H9 (cell line): ENCODE measurements at regions not wholly inside any gene's neighbourhood (a gene's known extent, or its start where the extent isn't known, plus 50 kb on each side); places are given as distances from the start of the nearest gene placed in this dataset.

Experiments
- DNase-seq: peaks from one replicate; pipeline ENCODE4 v3.0.0-alpha.2; 2017
- H2AFZ ChIP-seq: one replicate; pipeline ENCODE4 v1.6.1; 2013; ENCODE audit warnings: mild to moderate bottlenecking, low read length, control low read depth, moderate library complexity
- H2AK5ac ChIP-seq: 2 replicates; pipeline ENCODE4 v1.6.1; 2013; ENCODE audit warnings: low read length, control low read depth, mixed read lengths; ENCODE audit not compliant: insufficient read length
- H2BK120ac ChIP-seq: one replicate; pipeline ENCODE4 v1.6.1; 2013; ENCODE audit warnings: low read depth, mild to moderate bottlenecking, low read length, control low read depth, inconsistent platforms; ENCODE audit not compliant: poor library complexity, severe bottlenecking
- H2BK12ac ChIP-seq: 2 replicates; pipeline ENCODE4 v1.6.1; 2013; ENCODE audit warnings: low read length, control low read depth, mixed read lengths, low read depth; ENCODE audit not compliant: insufficient read length
- H2BK15ac ChIP-seq: 2 replicates; pipeline ENCODE4 v1.6.1; 2013; ENCODE audit warnings: low read depth, low read length, control low read depth
- H2BK20ac ChIP-seq: one replicate; pipeline ENCODE4 v1.6.1; 2013; ENCODE audit warnings: low read depth, mild to moderate bottlenecking, low read length, control low read depth, inconsistent platforms; ENCODE audit not compliant: poor library complexity, severe bottlenecking
- H2BK5ac ChIP-seq: 2 replicates; pipeline ENCODE4 v1.6.1; 2013; ENCODE audit warnings: low read length, control low read depth, mixed read lengths; ENCODE audit not compliant: insufficient read length
- H3K14ac ChIP-seq: 2 replicates; pipeline ENCODE4 v1.6.1; 2013; ENCODE audit warnings: low read length, control low read depth; ENCODE audit not compliant: insufficient read depth
- H3K18ac ChIP-seq: 2 replicates; pipeline ENCODE4 v1.6.1; 2013; ENCODE audit warnings: low read depth, mild to moderate bottlenecking, mixed read lengths, low read length, control low read depth; ENCODE audit not compliant: insufficient read length
- H3K23ac ChIP-seq: 2 replicates; pipeline ENCODE4 v1.6.1; 2013; ENCODE audit warnings: low read length, control low read depth, mixed read lengths, low read depth; ENCODE audit not compliant: insufficient read length
- H3K23me2 ChIP-seq: 2 replicates; pipeline ENCODE4 v1.6.1; 2013; ENCODE audit warnings: low read depth, mild to moderate bottlenecking, mixed read lengths, low read length, control low read depth; ENCODE audit not compliant: insufficient read length, poor library complexity, severe bottlenecking
- H3K27ac ChIP-seq: 2 replicates; pipeline ENCODE4 v1.5.1; 2013; ENCODE audit warnings: low read length, control low read depth, mixed read lengths, low read depth; ENCODE audit not compliant: insufficient read length
- H3K27me3 ChIP-seq: 2 replicates; pipeline ENCODE4 v1.6.1; 2013; ENCODE audit warnings: low read length, control low read depth, inconsistent platforms; ENCODE audit not compliant: insufficient read depth
- H3K4ac ChIP-seq: 2 replicates; pipeline ENCODE4 v1.6.1; 2013; ENCODE audit warnings: low read depth, mild to moderate bottlenecking, control low read depth, inconsistent platforms, low read length, moderate library complexity
- H3K4me1 ChIP-seq: 2 replicates; pipeline ENCODE4 v1.6.1; 2013; ENCODE audit warnings: low read length, control low read depth, inconsistent platforms; ENCODE audit not compliant: insufficient read depth
- H3K4me2 ChIP-seq: 2 replicates; pipeline ENCODE4 v1.6.1; 2013; ENCODE audit warnings: low read length, control low read depth, mixed read lengths; ENCODE audit not compliant: insufficient read length, insufficient read depth
- H3K56ac ChIP-seq: 2 replicates; pipeline ENCODE4 v1.6.1; 2013; ENCODE audit warnings: low read depth, mild to moderate bottlenecking, mixed read lengths, low read length, control low read depth; ENCODE audit not compliant: insufficient read length
- H3K79me1 ChIP-seq: 2 replicates; pipeline ENCODE4 v1.6.1; 2013; ENCODE audit warnings: low read depth, mild to moderate bottlenecking, moderate library complexity, low read length, control low read depth, inconsistent platforms; ENCODE audit not compliant: insufficient read depth, poor library complexity, severe bottlenecking
- H3K79me2 ChIP-seq: 2 replicates; pipeline ENCODE4 v1.6.1; 2013; ENCODE audit warnings: low read length, control low read depth, inconsistent platforms; ENCODE audit not compliant: insufficient read depth
- H3K9ac ChIP-seq: 2 replicates; pipeline ENCODE4 v1.6.1; 2013; ENCODE audit warnings: low read length, control low read depth, mixed read lengths; ENCODE audit not compliant: insufficient read length; ENCODE audit errors: extremely low read depth
- H3K9me3 ChIP-seq: one replicate; pipeline ENCODE4 v1.6.1; 2013; ENCODE audit warnings: low read depth, low read length, inconsistent platforms; ENCODE audit not compliant: control insufficient read depth
- H3T11ph ChIP-seq: one replicate; pipeline ENCODE4 v1.6.1; 2013; ENCODE audit warnings: mild to moderate bottlenecking, low read length, control low read depth, inconsistent platforms
- H4K20me1 ChIP-seq: one replicate; pipeline ENCODE4 v1.6.1; 2013; ENCODE audit not compliant: control insufficient read depth, insufficient read length, insufficient read depth
- H4K5ac ChIP-seq: 2 replicates; pipeline ENCODE4 v1.6.1; 2013; ENCODE audit warnings: low read depth, mild to moderate bottlenecking, mixed read lengths, low read length, control low read depth; ENCODE audit not compliant: insufficient read length
- H4K8ac ChIP-seq: replicated peaks from 2 replicates; pipeline ENCODE4 v1.6.1; 2013; ENCODE audit warnings: low read length, control low read depth, mixed read lengths, low read depth; ENCODE audit not compliant: insufficient read length
- H4K91ac ChIP-seq: 2 replicates; pipeline ENCODE4 v1.6.1; 2013; ENCODE audit warnings: low read depth, mild to moderate bottlenecking, moderate library complexity, mixed read lengths, low read length, control low read depth; ENCODE audit not compliant: insufficient read length
- H3K27ac Mint-ChIP-seq, 3 experiments: 2 replicates in 2 of 3; 3 replicates in 1 of 3; pipeline ENCODE4 v1.8.0; 2020 to 2021; ENCODE audit warnings: mixed read lengths in 3 of 3, mild to moderate bottlenecking in 1 of 3, moderate library complexity in 1 of 3
- H3K27me3 Mint-ChIP-seq: 2 replicates; pipeline ENCODE4 v1.8.0; 2021; ENCODE audit warnings: low read depth, mild to moderate bottlenecking, moderate library complexity, mixed read lengths
- H3K36me3 Mint-ChIP-seq, 3 experiments: 2 replicates in 2 of 3; 3 replicates in 1 of 3; pipeline ENCODE4 v1.8.0; 2020 to 2021; ENCODE audit warnings: low read depth in 3 of 3, mixed read lengths in 3 of 3; ENCODE audit not compliant: insufficient read depth in 1 of 3
- H3K4me1 Mint-ChIP-seq, 2 experiments: 2 replicates each; pipeline ENCODE4 v1.8.0; 2020; ENCODE audit warnings: mixed read lengths in 2 of 2
- H3K4me3 Mint-ChIP-seq, 2 experiments: 2 replicates in 1 of 2; 3 replicates in 1 of 2; pipeline ENCODE4 v1.8.0; 2020 to 2021; ENCODE audit warnings: mild to moderate bottlenecking in 2 of 2, mixed read lengths in 2 of 2, moderate library complexity in 1 of 2
- H3K9me3 Mint-ChIP-seq, 2 experiments: 2 replicates in 1 of 2; 3 replicates in 1 of 2; pipeline ENCODE4 v1.8.0; 2020; ENCODE audit warnings: mild to moderate bottlenecking in 2 of 2, mixed read lengths in 2 of 2, moderate library complexity in 1 of 2
- whole genome bisulfite sequencing: extraction: QIAGEN DNeasy Blood & Tissue Kit; methylation state at CpG from one replicate; pipeline ENCODE4 v1.1.7; 2013; ENCODE audit warnings: missing lambda C conversion rate, low lambda C conversion rate, mixed read lengths; ENCODE audit not compliant: insufficient read length; ENCODE audit errors: extremely low coverage; 5-methylcytosine and 5-hydroxymethylcytosine counted together
- TF ChIP-seq, protein P1 (sequence below): fragments of 200-600 bp; sonication (generic); conservative IDR thresholded peaks from 3 replicates; pipeline ENCODE4 v1.8.0; 2021; ENCODE audit warnings: antibody characterized with exemption, mild to moderate bottlenecking

DNA sequence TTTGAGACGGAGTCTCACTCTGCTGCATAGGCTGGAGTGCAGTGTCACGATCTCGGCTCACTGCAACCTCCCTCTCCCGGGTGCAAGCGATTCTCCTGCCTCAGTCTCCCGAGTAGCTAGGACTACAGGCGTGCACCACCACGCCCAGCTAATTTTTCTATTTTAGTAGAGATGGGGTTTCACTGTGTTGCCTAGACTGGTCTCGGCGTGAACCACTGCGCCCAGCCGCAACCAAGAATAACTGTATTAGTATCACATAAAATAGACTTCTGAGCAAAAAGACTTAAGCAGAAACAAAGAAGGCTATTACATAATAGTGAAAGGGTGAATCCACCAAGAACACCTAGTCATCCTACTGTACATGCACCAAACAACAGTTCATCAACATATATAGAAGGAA lies 67.6 kb upstream of the TFEC start:
- Histone ChIP-seq H3K27me3 (no peaks in the 10 kb centered on the region), H2BK120ac (no peak overlapping the region), H2BK5ac (no peak overlapping the region), H3K23ac (no peak overlapping the region), H4K91ac (no peak overlapping the region), H4K5ac (no peak overlapping the region), H4K20me1 (no peaks in the 10 kb centered on the region), H3K18ac (no peak overlapping the region), H3K14ac (no peak overlapping the region), H3K4me2 (no peak overlapping the region), H3K79me2 (no peaks in the 10 kb centered on the region), H3K9me3 (no peaks in the 10 kb centered on the region), H2AK5ac (no peak overlapping the region), H2BK20ac (no peak overlapping the region), H3K4me1 (peaks cover 3% of the 10 kb centered on the region; the same call in 1 of the 2 replicates), H3K4ac (no peak overlapping the region), H2BK15ac (no peak overlapping the region), H3K56ac (no peak overlapping the region), H3K23me2 (no peaks in the 10 kb centered on the region), H3K79me1 (no peaks in the 10 kb centered on the region), H3K9ac (no peak overlapping the region), H3T11ph (no peak overlapping the region), H3K27ac (no peak overlapping the region), H2BK12ac (no peak overlapping the region), H2AFZ (no peak overlapping the region), H4K8ac (no peak overlapping the region)
- Mint-ChIP-seq H3K27me3 (no peaks in the 10 kb centered on the region), H3K9me3 (no peaks in the 10 kb centered on the region), H3K4me1 (peaks cover 16 to 17% of the 10 kb centered on the region in 2 experiments), H3K36me3 (no peaks in the 10 kb centered on the region), H3K27ac (no peak overlapping the region), H3K4me3 (no peak overlapping the region)
- WGBS: no CpG with 5 or more reads among the region's 12 CpGs
- DNase-seq: no peak
- TF ChIP-seq, protein P1, sequence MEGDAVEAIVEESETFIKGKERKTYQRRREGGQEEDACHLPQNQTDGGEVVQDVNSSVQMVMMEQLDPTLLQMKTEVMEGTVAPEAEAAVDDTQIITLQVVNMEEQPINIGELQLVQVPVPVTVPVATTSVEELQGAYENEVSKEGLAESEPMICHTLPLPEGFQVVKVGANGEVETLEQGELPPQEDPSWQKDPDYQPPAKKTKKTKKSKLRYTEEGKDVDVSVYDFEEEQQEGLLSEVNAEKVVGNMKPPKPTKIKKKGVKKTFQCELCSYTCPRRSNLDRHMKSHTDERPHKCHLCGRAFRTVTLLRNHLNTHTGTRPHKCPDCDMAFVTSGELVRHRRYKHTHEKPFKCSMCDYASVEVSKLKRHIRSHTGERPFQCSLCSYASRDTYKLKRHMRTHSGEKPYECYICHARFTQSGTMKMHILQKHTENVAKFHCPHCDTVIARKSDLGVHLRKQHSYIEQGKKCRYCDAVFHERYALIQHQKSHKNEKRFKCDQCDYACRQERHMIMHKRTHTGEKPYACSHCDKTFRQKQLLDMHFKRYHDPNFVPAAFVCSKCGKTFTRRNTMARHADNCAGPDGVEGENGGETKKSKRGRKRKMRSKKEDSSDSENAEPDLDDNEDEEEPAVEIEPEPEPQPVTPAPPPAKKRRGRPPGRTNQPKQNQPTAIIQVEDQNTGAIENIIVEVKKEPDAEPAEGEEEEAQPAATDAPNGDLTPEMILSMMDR: no peak
